ENCODE measurements at regions not wholly inside any gene's neighbourhood (a gene's known extent, or its start where the extent isn't known, plus 50 kb on each side); places are given as distances from the start of the nearest gene placed in this dataset.

GRCh38 chr18:51513517-51513916 lies 316.0 kb upstream of the MEX3C start (continued):
- TF ChIP-seq RNF219 (CRISPR knock-in tag; IDR thresholded peaks at IDR 0.05): no peak
- no peak for TF ChIP-seq STAT5B (CRISPR knock-in tag; IDR thresholded peaks at IDR 0.05)
- TF ChIP-seq ZNF277 (CRISPR knock-in tag; IDR thresholded peaks at IDR 0.05; ENCODE audit: borderline replicate concordance): no peak
- no peak for TF ChIP-seq CXXC5 (CRISPR knock-in tag; IDR thresholded peaks at IDR 0.05)
- no peak for TF ChIP-seq NFRKB (IDR thresholded peaks at IDR 0.05; ENCODE audit: low read depth)
- no peak for TF ChIP-seq ZC3H4 (CRISPR knock-in tag; IDR thresholded peaks at IDR 0.05; ENCODE audit: borderline replicate concordance)
- no peak for TF ChIP-seq PHF8 (IDR thresholded peaks at IDR 0.05; ENCODE audit: borderline replicate concordance, low read length)
- TF ChIP-seq MIER1 (IDR thresholded peaks at IDR 0.05; ENCODE audit: low read depth): no peak
- TF ChIP-seq NFYB (IDR thresholded peaks at IDR 0.05; ENCODE audit: extremely low read depth, insufficient read length): no peak
- TF ChIP-seq KAT7 (CRISPR knock-in tag; IDR thresholded peaks at IDR 0.05; ENCODE audit: borderline replicate concordance): no peak

Data from K562 (cell line).